Thymus (tissue), 11 donors: ENCODE measurements at regions not wholly inside any gene's neighbourhood (a gene's known extent, or its start where the extent isn't known, plus 50 kb on each side); places are given as distances from the start of the nearest gene placed in this dataset.

Source experiments
- DNase-seq, 9 donors: peaks; one replicate each; pipeline ENCODE4 v3.0.0-alpha.2; 2013; ENCODE audit warnings: low spot score in 9 of 9, low read depth in 6 of 9, missing footprints in 1 of 9
- H3K27ac ChIP-seq, 2 donors: one replicate each; pipeline ENCODE4 v1.5.1; 2013; ENCODE audit warnings: control low read depth in 1 of 2, low read depth in 1 of 2, low read length in 1 of 2, mild to moderate bottlenecking in 1 of 2, moderate library complexity in 1 of 2
- H3K27me3 ChIP-seq, 2 donors: one replicate each; pipeline ENCODE4 v1.5.1; 2013; ENCODE audit warnings: low read length in 1 of 2; ENCODE audit not compliant: control insufficient read depth in 2 of 2, insufficient read depth in 1 of 2
- H3K36me3 ChIP-seq, 2 donors: one replicate each; pipeline ENCODE4 v1.5.1; 2013; ENCODE audit warnings: low read length in 1 of 2, mild to moderate bottlenecking in 1 of 2, moderate library complexity in 1 of 2; ENCODE audit not compliant: control insufficient read depth in 2 of 2, insufficient read depth in 2 of 2
- H3K4me1 ChIP-seq, 2 donors: one replicate each; pipeline ENCODE4 v1.5.1; 2013; ENCODE audit warnings: low read length in 2 of 2; ENCODE audit not compliant: control insufficient read depth in 2 of 2, insufficient read depth in 2 of 2
- H3K4me3 ChIP-seq, 2 donors: one replicate each; pipeline ENCODE4 v1.5.1; 2013; ENCODE audit warnings: low read length in 2 of 2, control low read depth in 1 of 2, mild to moderate bottlenecking in 1 of 2
- H3K9me3 ChIP-seq, 2 donors: one replicate each; pipeline ENCODE4 v1.5.1; 2013; ENCODE audit warnings: low read length in 1 of 2, mild to moderate bottlenecking in 1 of 2; ENCODE audit not compliant: control insufficient read depth in 2 of 2, insufficient read depth in 1 of 2
- WGBS: extraction: QIAGEN DNeasy Blood & Tissue Kit; methylation state at CpG from one replicate; pipeline ENCODE4 v1.1.7; 2013; 5-methylcytosine and 5-hydroxymethylcytosine counted together
- donor health status: healthy.

GRCh38 chr1:98264727-98265126 lies 343.9 kb upstream of the DPYD start:
- DNase-seq = no peak
- Histone ChIP-seq H3K4me1 (no peaks in the 10 kb centered on the region), H3K27me3 (no peaks in the 10 kb centered on the region), H3K27ac (no peak overlapping the region), H3K9me3 (no peaks in the 10 kb centered on the region), H3K36me3 (no peaks in the 10 kb centered on the region), H3K4me3 (no peak overlapping the region)
- WGBS = 95% methylated on average over 5 of the region's 5 CpGs

GRCh38 chr1:98260839-98261238 lies 340.0 kb upstream of the DPYD start:
- H3K27ac ChIP-seq = no peak overlapping the region
- no peaks in the 10 kb centered on the region for H3K4me1 ChIP-seq
- DNase-seq = no peak
- H3K27me3 ChIP-seq = no peaks in the 10 kb centered on the region
- 98% methylated on average over 6 of the region's 6 CpGs for WGBS
- H3K4me3 ChIP-seq = no peak overlapping the region
- no peaks in the 10 kb centered on the region for H3K9me3 ChIP-seq
- no peaks in the 10 kb centered on the region for H3K36me3 ChIP-seq

- H3K36me3 ChIP-seq = no peaks in the 10 kb centered on the region
- no peaks in the 10 kb centered on the region for H3K27me3 ChIP-seq
- 96% methylated on average over 1 of the region's 1 CpG for WGBS
- no peak for DNase-seq
- no peak overlapping the region for H3K27ac ChIP-seq
- H3K9me3 ChIP-seq = no peaks in the 10 kb centered on the region
- H3K4me3 ChIP-seq = no peak overlapping the region
- no peaks in the 10 kb centered on the region for H3K4me1 ChIP-seq
Measured at GRCh38 chr1:98260412-98260811, 339.6 kb upstream of the DPYD start.

GRCh38 chr1:98256700-98257099 lies 335.9 kb upstream of the DPYD start:
- 85% methylated on average over 2 of the region's 2 CpGs for WGBS
- no peak for DNase-seq
- Histone ChIP-seq H3K4me1 (no peaks in the 10 kb centered on the region), H3K27ac (no peak overlapping the region), H3K36me3 (no peaks in the 10 kb centered on the region), H3K27me3 (no peaks in the 10 kb centered on the region), H3K4me3 (no peak overlapping the region), H3K9me3 (no peaks in the 10 kb centered on the region)

- H3K27me3 ChIP-seq = no peaks in the 10 kb centered on the region
- no peak overlapping the region for H3K4me3 ChIP-seq
- WGBS = 92% methylated on average over 3 of the region's 3 CpGs
- H3K4me1 ChIP-seq = no peaks in the 10 kb centered on the region
- H3K36me3 ChIP-seq = no peaks in the 10 kb centered on the region
- peaks cover 0 to 3% of the 10 kb centered on the region in 2 donors for H3K9me3 ChIP-seq
- no peak overlapping the region for H3K27ac ChIP-seq
- no peak for DNase-seq
Measured at GRCh38 chr1:98253145-98253544, 332.3 kb upstream of the DPYD start.

- Histone ChIP-seq H3K4me1 (no peaks in the 10 kb centered on the region), H3K27me3 (no peaks in the 10 kb centered on the region), H3K9me3 (peaks cover 0 to 3% of the 10 kb centered on the region in 2 donors), H3K36me3 (no peaks in the 10 kb centered on the region), H3K4me3 (no peak overlapping the region), H3K27ac (no peak overlapping the region)
- WGBS = 94% methylated on average over 2 of the region's 2 CpGs
- no peak for DNase-seq
Measured at GRCh38 chr1:98251497-98251896, 330.7 kb upstream of the DPYD start.

GRCh38 chr1:98232678-98233077 lies 311.8 kb upstream of the DPYD start:
- no peak for DNase-seq
- no peak overlapping the region for H3K27ac ChIP-seq
- H3K36me3 ChIP-seq = no peaks in the 10 kb centered on the region
- H3K4me1 ChIP-seq = no peaks in the 10 kb centered on the region
- no peaks in the 10 kb centered on the region for H3K9me3 ChIP-seq
- WGBS = 85% methylated on average over 3 of the region's 3 CpGs
- H3K4me3 ChIP-seq = no peak overlapping the region
- H3K27me3 ChIP-seq = no peaks in the 10 kb centered on the region

GRCh38 chr1:98222706-98223105 lies 301.9 kb upstream of the DPYD start:
- no peak for DNase-seq
- H3K27ac ChIP-seq = no peak overlapping the region
- no peak overlapping the region for H3K4me3 ChIP-seq
- no peaks in the 10 kb centered on the region for H3K27me3 ChIP-seq
- 95% methylated on average over 1 of the region's 1 CpG for WGBS
- no peaks in the 10 kb centered on the region for H3K4me1 ChIP-seq
- H3K36me3 ChIP-seq = no peaks in the 10 kb centered on the region
- H3K9me3 ChIP-seq = no peaks in the 10 kb centered on the region

- Histone ChIP-seq H3K27me3 (no peaks in the 10 kb centered on the region), H3K36me3 (no peaks in the 10 kb centered on the region), H3K27ac (no peak overlapping the region), H3K9me3 (no peaks in the 10 kb centered on the region), H3K4me1 (no peaks in the 10 kb centered on the region), H3K4me3 (no peak overlapping the region)
- WGBS = 95% methylated on average over 3 of the region's 3 CpGs
- DNase-seq = no peak
Measured at GRCh38 chr1:98221923-98222322, 301.1 kb upstream of the DPYD start.

- Histone ChIP-seq H3K27me3 (no peaks in the 10 kb centered on the region), H3K27ac (no peak overlapping the region), H3K36me3 (no peaks in the 10 kb centered on the region), H3K4me1 (no peaks in the 10 kb centered on the region), H3K9me3 (no peaks in the 10 kb centered on the region), H3K4me3 (no peak overlapping the region)
- DNase-seq = no peak
- 96% methylated on average over 2 of the region's 2 CpGs for WGBS
Measured at GRCh38 chr1:98217601-98218000, 296.8 kb upstream of the DPYD start.
